ENCODE measurements at regions not wholly inside any gene's neighbourhood (a gene's known extent, or its start where the extent isn't known, plus 50 kb on each side); places are given as distances from the start of the nearest gene placed in this dataset.
"Not testable (repeated sequence)": the region's sequence is repeated elsewhere in the genome, so short reads cannot be mapped to it uniquely, and the experiment has no call there.

DNA sequence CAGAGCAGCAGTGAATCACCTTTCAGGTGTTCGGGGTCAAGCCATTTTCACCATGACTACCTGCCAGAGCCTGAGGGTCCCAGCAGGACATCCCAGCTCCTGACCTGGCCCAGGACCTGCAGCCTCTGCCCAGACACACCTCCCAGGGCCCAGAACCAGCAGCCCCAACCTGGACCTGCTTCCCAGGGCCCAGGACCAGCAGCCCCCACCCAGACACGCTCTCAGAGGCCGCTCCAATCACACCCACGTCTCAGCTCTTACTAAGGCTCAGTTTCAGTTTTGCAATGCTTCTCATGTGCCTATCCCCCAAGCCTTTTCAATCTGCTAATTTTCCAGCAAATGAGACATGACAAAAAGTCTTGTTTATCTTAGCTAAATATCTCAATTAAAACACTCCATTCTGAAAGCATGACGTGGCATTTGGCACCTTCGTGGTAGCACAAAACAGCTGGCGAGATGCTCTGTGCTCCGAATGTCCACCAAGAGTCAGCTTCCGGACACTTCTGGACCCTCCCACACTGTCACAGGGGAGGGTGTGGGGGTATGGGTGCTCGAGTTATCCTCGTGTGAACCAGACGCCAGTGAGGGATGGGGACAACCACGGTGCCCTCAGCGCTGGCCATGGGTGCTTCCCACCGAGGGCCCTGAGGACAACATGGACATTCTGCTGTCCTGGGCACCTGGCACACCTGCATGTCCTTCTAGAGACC lies 253.2 kb downstream of the DLL1 start:
- DNase-seq (ENCODE audit: low read depth in 3 of 3, low spot score in 2 of 3) = no peak

DNA sequence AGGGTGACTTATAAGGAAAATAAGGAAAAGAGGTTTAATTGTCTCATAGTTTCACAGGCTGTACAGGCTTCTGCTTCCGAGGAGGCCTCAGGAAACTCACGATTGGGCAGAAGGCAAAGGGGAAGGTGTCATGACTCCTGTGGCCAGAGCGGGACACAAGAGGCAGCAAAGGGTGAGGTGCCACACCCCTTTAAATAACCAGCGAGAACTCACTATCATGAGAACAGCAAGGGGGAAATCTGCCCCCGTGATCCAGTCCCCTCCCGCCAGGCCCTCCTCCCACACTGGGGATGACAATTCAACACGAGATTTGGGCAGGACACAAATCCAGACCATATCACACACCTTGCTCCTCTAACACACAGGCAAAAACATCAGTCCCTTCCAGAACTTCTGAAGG lies 254.0 kb downstream of the DLL1 start:
- no peak for DNase-seq (ENCODE audit: low read depth in 3 of 3, low spot score in 2 of 3)

DNA sequence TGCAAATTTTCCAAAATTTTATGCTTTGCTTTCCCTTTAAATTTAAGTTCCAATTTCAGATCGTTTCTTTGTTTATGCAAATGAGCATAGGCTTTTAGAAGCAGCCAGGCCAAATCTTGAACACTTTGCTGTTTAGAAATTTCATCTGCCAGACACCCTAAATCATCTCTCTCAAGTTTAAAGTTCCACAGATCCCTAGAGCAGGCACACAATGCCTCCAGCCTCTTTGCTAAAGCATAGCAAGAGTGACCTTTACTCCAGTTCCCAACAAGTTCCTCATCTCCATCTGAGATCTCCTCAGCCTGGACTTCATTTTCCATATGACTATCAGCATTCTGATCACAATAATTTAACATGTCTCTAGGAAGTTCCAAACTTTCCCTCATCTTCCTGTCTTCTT lies 254.5 kb downstream of the DLL1 start:
- not testable (repeated sequence) for DNase-seq (ENCODE audit: low read depth in 3 of 3, low spot score in 2 of 3)

DNA sequence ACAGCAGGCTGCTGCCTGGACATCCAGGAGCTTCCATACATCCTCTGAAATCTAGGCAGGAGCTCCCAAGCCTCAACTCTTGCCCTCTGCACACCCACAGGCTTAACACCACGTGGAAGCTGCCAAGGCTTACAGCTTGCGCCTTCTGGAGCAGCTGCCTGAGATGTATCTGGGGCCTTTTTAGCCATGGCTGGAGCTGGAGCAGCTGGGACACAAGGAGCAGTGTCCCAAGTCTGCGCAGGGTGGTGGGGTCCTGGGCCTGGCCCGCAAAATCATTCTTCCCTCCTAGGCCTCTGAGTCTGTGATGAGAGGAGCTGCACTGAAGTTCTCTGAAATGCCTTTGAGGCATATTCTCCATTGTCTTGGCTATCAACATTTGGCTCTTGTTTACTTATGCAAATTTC lies 255.0 kb downstream of the DLL1 start:
- DNase-seq (ENCODE audit: low read depth in 3 of 3, low spot score in 2 of 3) = no peak

DNA sequence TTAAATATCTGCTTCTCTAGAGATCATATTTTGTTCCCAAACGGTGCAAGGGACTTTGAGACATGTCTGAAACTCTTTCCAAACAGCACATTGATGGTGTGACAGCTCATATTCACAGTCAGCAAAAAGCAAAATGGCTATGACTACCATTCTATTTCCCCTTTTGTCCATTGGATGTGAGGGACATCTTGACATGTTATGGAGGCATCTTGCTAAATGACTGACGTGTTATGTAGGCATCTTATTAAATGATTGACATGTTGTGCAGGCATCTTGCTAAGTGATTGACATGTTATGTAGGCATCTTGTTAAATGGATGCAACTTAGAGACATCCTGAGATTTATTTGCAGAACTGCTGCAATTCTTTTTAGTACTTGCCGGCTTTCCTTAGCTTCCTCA lies 255.8 kb downstream of the DLL1 start:
- DNase-seq (ENCODE audit: low read depth in 3 of 3, low spot score in 2 of 3) = no peak

DNA sequence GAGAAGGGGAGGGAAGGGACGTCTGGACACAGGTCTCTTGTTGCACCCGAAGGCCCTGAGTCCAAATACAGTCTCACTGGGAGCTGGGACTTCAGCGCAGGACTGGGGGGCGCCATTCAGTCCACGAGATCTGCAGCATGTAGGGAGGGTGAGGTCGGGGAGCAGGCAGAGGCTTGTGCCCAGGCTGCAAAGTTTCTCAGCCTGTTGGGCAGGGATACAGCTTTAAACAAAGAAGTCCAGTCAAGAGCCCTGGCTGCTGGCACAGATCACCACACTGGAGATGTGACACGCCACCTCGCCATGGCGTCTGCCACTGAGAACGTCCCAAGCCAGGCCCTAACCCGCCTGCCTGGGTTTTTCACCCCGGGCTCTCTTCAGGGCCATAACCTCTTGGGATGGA lies 256.6 kb downstream of the DLL1 start:
- no peak for DNase-seq (ENCODE audit: low read depth in 3 of 3, low spot score in 2 of 3)

DNA sequence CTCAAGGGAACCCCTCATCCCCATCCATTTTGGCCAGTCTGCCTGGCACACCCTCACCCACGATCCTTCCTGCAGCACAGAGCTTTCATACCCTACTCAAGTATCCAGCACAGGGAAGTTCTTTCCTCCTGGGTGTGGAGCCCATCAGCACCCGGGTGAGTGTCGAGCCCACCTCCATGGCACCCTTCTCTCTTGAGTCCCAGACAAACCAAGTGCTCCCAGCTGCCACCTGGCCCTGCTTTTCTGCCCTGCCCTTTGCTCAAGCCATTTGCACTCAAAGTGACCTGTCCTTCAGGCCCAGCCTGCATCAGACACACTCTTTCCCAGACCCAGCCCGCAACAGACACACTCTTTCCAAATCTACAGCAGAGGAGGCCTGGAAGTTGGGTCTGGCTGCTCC lies 257.2 kb downstream of the DLL1 start:
- DNase-seq (ENCODE audit: low read depth in 3 of 3, low spot score in 2 of 3) = no peak

DNA sequence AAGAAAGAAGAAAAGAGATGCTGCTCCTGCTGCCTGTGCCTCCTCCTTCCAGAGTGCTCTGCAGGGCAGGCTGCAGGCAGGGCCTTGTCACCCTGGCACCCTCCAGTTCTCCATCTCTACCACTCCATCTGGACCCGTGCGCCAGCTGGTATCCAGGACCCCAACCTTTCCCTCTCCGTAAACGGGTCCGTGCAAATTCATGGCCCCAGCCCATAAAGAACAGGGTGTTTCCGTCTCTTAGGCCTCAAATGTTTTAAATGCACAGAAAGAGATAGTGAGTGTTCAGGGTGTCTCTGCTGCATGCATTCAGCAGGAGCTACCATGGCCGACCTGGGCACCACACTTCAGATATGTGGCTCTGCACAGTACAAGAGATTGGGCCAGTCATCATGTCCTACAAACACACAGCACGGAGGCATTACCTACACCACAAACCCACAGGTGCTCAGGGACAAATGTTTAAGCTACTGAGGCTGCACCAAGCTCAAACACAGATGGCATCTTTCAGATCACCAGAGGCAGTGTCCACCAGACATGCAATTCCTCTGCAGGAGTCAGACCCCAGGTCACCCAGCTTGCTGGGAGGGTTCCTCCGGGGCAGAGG lies 258.1 kb downstream of the DLL1 start:
- no peak for DNase-seq (ENCODE audit: low read depth in 3 of 3, low spot score in 2 of 3)

DNA sequence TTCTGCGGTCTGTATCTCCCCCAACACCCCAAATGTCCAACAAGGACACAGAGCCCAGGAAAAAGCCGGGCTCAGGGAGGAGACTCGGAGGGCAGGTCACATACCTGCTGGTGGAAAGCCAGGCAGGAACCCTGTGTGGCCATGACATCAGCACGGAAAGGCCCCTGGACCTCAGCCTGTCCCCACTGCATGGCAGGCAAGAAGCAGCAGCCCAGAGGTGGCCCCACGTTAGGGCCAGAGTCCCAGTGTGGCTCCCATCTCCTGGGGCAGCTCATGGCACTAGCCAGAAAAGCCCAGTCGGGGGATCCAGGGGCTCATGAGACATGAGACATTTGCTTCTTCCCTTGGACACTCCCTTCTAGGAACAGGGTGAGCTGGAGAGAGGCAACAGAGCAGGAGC lies 258.7 kb downstream of the DLL1 start:
- no peak for DNase-seq (ENCODE audit: low read depth in 3 of 3, low spot score in 2 of 3)

DNA sequence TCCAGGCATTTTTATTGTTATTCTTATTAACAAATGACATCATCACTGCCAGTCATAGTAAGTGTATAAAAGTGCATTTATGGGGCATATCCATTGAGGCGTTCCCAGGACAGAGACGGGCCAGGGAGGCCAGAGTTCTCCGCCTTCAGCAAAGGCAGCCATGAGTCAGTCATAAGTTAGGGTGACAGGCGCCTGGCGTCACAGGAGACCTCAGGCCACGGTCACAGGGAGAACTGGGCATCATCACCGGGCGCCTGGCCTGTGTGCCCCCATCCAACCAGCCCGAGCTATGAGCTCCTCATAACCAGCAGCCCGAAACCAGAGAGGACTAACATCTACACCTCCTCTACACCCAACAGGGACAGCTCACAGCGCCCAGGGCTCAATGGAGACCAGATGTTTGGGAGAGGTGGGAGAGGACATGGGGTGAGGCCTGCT lies 259.2 kb downstream of the DLL1 start:
- no peak for DNase-seq (ENCODE audit: low read depth in 3 of 3, low spot score in 2 of 3)

DNA sequence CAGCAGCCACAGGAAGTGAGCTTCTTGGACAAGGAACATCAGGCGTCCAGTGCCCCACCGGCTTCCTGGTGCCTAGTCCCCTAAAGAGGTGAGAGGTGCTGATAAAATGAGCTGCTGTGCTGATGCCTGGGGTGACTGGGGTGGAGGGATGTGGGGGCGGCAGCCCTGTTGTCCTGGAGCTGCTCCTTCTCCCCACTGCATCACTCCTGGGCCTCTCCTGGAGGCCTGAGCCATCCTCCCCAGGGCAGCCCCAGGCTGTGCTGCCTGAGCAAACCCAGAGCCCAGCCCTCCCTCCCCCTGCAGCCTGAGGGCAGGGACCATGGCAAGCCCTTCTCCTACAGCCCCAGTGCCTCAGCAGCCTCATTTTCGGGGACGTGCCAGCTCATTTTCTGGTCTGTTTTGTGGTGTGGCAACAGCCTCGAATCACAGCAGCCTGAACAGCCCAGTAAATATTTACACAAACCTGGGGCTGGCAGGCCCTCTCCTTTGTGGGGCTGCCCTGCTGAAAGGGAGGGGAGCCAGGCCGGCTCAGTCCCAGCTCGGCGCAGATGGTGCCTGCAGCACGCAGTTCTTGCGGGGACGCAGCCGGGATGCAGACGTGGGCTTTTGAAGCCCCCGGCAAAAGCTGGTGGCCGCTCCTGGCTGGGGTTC lies 259.9 kb downstream of the DLL1 start:
- no peak for DNase-seq (ENCODE audit: low read depth in 3 of 3, low spot score in 2 of 3)

DNA sequence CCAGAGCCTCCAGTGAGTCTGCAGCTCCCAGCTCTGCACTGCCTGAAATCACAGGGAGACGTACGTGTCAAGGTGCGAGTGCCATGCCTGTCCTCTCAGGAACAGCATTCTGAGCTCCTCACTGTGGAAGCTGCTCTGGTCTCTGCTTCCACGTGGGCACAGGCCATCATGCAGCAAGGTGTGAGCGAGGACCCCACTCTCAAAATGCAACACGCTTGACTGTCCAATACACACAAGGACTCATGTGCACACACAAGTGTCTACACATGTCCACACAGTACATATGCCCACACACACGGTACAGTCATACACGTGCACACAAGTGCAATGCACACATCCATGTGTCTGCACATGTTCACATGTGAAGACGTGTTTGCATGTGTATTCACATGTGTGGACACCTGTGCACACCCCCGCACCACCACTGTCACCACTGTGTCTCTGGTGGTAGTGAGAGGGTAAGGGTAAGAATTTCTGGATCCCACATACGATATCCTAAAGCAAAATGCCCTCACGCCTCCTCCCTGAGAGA lies 260.5 kb downstream of the DLL1 start:
- DNase-seq (ENCODE audit: low read depth in 3 of 3, low spot score in 2 of 3) = no peak

DNA sequence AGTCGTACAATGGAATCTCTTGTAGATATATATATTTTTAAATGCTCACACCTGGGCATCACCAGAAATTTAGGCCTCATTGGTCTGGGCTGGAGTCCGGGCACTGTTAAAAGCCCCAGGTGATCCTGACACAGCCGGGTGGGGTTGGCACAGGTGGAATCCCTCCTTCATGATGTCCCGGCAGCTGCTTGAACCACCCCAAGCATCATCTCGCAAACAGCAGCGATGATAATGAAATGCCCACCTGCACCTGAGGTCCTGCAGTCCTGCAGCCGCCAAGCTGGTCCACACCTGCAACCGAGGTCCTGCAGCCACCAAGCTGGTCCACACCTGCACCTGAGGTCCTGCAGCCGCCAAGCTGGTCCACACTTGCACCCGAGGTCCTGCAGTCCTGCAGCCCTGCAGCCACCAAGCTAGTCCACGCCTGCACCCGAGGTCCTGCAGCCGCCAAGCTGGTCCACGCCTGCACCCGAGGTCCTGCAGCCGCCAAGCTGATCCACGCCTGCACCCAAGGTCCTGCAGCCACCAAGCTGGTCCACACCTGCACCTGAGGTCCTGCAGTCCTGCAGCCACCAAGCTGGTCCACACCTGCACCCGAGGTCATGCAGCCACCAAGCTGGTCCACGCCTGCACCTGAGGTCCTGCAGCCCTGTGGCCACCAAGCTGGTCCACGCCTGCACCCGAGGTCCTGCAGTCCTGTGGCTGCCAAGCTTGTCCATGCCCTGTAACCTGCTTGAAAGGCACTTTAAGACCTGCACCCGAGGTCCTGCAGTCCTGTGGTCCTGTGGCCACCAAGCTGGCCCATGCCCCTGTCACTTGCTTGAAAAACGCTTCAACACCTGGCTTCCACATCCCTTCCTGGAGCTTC lies 261.2 kb downstream of the DLL1 start:
- DNase-seq (ENCODE audit: low read depth in 3 of 3, low spot score in 2 of 3) = no peak

DNA sequence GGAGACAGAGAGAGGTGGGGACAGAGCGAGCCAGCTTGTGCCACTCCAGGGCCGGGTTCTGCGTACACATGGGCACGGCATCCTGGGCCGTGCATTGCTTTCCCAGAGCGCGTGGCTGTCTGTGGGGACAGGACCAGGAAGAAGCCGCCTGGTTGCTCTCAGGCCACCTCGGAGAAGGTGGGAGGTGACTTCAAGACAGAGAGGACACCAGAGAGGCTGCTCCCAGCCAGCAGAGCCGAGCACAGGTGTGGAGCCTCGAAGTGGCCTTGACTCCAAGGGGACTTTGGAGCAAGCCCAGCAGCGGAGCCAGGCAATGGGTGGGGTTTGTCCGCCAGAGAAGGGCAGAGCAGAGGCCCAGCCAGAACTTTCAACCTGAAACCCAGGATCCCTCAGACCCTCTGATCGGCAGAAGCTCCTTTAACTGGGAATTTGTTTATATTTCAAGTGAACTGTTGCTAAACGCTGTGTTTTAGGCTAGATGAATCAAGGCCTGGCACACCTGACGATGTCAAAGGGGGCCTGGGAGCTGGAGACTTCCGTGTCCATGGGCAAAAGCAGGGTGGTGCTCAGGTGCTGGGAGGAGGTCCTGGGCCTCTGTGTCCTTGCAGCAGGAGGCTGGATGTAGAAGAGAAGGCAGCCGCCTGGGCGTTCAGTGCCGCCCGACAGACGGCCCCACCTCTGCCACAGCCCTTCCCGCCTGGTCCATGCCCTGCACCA lies 262.1 kb downstream of the DLL1 start:
- no peak for DNase-seq (ENCODE audit: low read depth in 3 of 3, low spot score in 2 of 3)

DNA sequence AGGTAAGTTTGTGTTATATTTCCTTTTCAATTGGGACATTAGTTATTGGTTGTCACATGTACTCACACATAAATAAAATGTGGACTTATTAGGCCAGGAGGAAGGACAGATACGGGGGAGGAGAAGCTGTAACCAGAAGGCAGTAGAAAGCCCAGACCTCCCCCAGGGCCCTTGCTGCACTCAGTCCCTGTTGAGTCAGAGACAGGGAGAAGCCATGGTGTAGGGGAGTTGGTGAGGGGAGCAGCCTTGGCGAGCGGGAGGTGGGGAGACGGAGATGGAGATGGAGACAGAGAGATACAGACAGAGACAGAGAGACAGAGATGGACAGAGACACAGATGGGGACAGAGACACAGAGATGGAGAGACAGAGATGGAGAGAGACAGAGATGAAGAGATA lies 263.2 kb downstream of the DLL1 start:
- DNase-seq (ENCODE audit: low read depth in 3 of 3, low spot score in 2 of 3) = no peak

DNA sequence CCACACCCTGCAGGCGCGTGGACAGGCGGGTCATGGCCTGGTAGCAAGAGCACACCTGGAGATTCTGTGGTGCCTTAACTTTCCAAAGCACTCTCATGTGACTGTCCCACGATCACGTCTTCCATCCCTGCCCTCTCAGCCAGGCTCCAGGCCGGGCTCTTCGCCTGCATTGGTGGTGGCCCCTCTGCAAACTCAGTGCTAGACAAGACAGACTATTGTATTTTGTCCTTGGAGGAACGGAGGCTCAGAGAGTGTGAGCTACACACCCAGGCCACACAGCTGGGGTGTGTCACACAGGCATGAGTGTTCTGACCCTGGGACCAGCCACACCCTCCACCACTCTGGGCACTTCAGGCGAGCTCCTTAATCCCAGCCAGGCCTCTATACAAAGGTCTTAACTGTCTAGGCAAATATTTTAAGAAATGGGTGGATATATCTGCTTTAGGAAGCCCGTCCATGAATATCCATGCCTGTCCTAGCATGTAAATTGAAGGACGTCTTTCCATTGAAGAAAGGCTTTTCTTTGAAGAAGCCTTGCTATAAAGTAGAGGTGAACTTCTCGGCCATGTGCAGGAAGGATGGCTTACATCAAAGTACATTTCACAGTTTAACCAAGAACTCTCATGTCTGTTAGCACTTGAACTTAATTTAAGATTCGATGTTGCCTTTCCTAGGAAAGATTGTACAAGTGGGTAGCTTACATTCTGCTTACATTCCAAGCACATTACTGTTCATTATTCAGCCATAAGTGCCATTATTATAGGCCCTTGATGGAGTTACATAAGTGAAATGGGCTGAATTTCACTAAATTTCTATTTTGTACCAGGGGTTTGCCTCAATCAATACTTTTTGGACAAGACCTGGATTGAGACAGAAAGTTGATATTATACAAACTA lies 263.9 kb downstream of the DLL1 start:
- no peak for DNase-seq (ENCODE audit: low read depth in 3 of 3, low spot score in 2 of 3)

DNA sequence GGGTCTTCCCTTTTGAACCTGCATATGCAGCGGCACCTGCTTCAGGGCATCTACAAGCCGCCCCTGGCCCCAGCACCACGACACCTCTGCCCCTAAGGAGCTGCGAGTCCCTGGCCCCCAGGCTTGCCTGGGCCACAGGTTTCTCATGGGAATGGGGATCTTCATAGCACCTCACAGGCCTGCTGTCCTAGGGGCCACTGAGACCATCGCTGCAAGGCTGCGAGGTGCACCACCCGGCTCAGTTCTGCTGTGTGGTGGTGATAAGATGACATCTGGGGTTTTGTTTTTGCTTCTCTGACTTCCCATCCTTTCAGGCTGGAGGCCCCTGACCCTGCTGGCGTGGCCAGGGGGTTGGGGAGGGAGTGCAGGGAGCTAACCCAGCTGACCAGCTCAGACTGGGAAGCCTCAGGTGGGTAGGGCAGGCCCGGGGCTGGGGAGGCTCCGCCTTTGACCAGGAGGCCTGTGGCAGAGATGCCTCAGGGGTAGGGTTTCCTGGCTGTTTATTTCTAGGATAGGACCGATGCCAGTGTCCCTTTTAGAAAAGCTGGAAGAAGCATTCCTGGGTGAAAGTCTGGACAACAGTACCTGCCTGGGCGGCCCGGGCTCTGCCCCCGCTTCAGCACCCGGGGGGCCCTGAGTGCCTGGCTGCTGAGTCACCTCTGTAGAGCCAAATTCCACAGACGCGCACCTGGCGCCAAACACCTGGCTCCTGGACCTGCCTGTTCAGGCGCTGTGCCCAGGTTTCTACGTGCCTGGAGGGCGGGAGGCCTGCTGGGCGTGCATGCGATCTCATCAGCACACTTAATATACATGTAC lies 264.7 kb downstream of the DLL1 start:
- DNase-seq (ENCODE audit: low read depth in 3 of 3, low spot score in 2 of 3) = no peak

DNA sequence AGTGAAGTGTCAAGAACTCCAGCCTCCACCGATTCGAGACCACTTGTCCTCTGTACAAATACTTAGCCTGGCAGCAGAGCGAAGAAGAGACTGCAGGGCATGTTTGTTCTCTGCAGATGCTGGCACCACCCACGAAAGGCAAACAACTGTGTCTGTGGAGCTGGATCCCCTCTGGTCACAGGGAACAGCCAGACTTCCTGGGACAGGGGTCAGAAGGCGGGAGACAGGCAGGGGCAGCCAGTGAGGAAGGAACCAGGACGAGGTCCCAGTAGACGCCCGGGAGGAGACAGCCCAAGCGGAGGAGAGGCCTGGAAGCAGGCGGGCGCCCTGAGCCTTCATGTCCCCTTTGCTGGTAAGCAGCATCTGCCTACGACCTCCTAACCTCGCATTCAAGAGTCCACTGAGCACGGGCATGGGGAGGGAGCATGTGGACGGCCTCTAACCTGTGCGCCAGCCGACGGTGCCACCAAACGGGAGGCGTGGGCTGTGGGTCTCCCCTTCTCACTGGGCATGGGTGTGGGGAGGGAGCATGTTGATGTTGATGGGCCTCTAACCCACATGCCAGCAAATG lies 265.5 kb downstream of the DLL1 start:
- no peak for DNase-seq (ENCODE audit: low read depth in 3 of 3, low spot score in 2 of 3)
